H1 (cell line): ENCODE measurements at regions not wholly inside any gene's neighbourhood (a gene's known extent, or its start where the extent isn't known, plus 50 kb on each side); places are given as distances from the start of the nearest gene placed in this dataset.

Experiments used
- CTCF ChIA-PET: fragments of 300-600 bp; sonication (Branson Sonifier 250); formaldehyde crosslinking; loops from one replicate; lab custom pipeline; 2021; ENCODE audit not compliant: partially characterized antibody; lab: Charles Lee
- POLR2A ChIA-PET: fragments of 300-600 bp; sonication (Branson Sonifier 250); formaldehyde crosslinking; loops from one replicate; lab custom pipeline; 2021; ENCODE audit warnings: inconsistent platforms; ENCODE audit not compliant: partially characterized antibody; lab: Charles Lee
- DNase-seq, 2 experiments: peaks; one replicate each; pipeline versions ENCODE4 v3.0.0 to v3.0.0-alpha.2; 2010 to 2022; ENCODE audit warnings: low spot score in 2 of 2, low read depth in 1 of 2, mixed read lengths in 1 of 2
- FAIRE-seq: peaks from 2 replicates; lab custom pipeline; 2011; peaks lifted over from hg19 to GRCh38; lab: Jason Lieb, UNC
- H2AFZ ChIP-seq: 2 replicates; pipeline ENCODE4 v1.8.1; 2012; ENCODE audit warnings: low read length, inconsistent platforms
- H2AK5ac ChIP-seq: 2 replicates; pipeline ENCODE4 v1.6.1; 2013; ENCODE audit warnings: low read depth, low read length
- H2BK120ac ChIP-seq: replicated peaks from 2 replicates; pipeline ENCODE3; 2013; ENCODE audit warnings: low read depth, low read length, inconsistent platforms
- H2BK12ac ChIP-seq: 2 replicates; pipeline ENCODE4 v1.6.1; 2013; ENCODE audit warnings: low read depth, low read length
- H2BK15ac ChIP-seq: 2 replicates; pipeline ENCODE4 v1.6.1; 2013; ENCODE audit warnings: low read length
- H2BK20ac ChIP-seq: 2 replicates; pipeline ENCODE4 v1.6.1; 2013; ENCODE audit warnings: low read length
- H2BK5ac ChIP-seq: 2 replicates; pipeline ENCODE4 v1.6.1; 2013; ENCODE audit warnings: low read depth, low read length
- H3K14ac ChIP-seq: 2 replicates; pipeline ENCODE4 v1.6.1; 2013; ENCODE audit warnings: inconsistent platforms; ENCODE audit not compliant: insufficient read length
- H3K18ac ChIP-seq: 2 replicates; pipeline ENCODE4 v1.6.1; 2013; ENCODE audit warnings: low read length; ENCODE audit errors: extremely low read depth
- H3K23ac ChIP-seq: 2 replicates; pipeline ENCODE4 v1.6.1; 2013; ENCODE audit warnings: inconsistent platforms; ENCODE audit not compliant: insufficient read length
- H3K23me2 ChIP-seq: 2 replicates; pipeline ENCODE4 v1.6.1; 2013; ENCODE audit warnings: low read depth, low read length
- H3K27ac ChIP-seq: 2 replicates; pipeline ENCODE4 v1.6.1; 2011; ENCODE audit warnings: low read depth, low read length, inconsistent platforms
- H3K27me3 ChIP-seq, 4 experiments: replicated peaks in 1 of 4; 1 replicate in 1 of 4; 2 replicates in 3 of 4; pipeline versions ENCODE4 v1.6.1 to v1.8.1; 2011 to 2013; ENCODE audit warnings: low read length in 3 of 4, mild to moderate bottlenecking in 3 of 4, inconsistent platforms in 2 of 4, mixed read lengths in 2 of 4, moderate library complexity in 1 of 4; ENCODE audit not compliant: control insufficient read depth in 3 of 4, insufficient read depth in 3 of 4; ENCODE audit errors: extremely low read depth in 1 of 4
- H3K36me3 ChIP-seq, 4 experiments: 2 replicates each; pipeline versions ENCODE4 v1.6.1 to v1.8.1; 2011 to 2013; ENCODE audit warnings: mild to moderate bottlenecking in 4 of 4, low read length in 3 of 4, moderate library complexity in 2 of 4, control low read depth in 1 of 4, inconsistent platforms in 1 of 4; ENCODE audit not compliant: insufficient read depth in 4 of 4, control insufficient read depth in 2 of 4
- H3K4ac ChIP-seq: replicated peaks from 2 replicates; pipeline ENCODE3; 2013; ENCODE audit warnings: low read length, low read depth, mixed read lengths, inconsistent platforms; ENCODE audit not compliant: insufficient read length
- H3K4me1 ChIP-seq, 4 experiments: replicated peaks in 1 of 4; 1 replicate in 1 of 4; 2 replicates in 3 of 4; pipeline versions ENCODE4 v1.6.1 to v1.8.1; 2011 to 2013; ENCODE audit warnings: low read length in 3 of 4, inconsistent platforms in 2 of 4, mixed read lengths in 1 of 4; ENCODE audit not compliant: insufficient read depth in 4 of 4, control insufficient read depth in 3 of 4
- H3K4me2 ChIP-seq, 2 experiments: 2 replicates each; pipeline versions ENCODE4 v1.6.1 to v1.8.1; 2011 to 2013; ENCODE audit warnings: low read depth in 2 of 2, low read length in 2 of 2, control low read depth in 1 of 2, inconsistent platforms in 1 of 2, mild to moderate bottlenecking in 1 of 2; ENCODE audit not compliant: insufficient read depth in 1 of 2
- H3K4me3 ChIP-seq, 4 experiments: fragments of 200-600, 300-600 bp in 1 of 4; sonication (generic), shearing (Covaris generic), sonication (Bioruptor Twin) in 1 of 4; 2 replicates each; pipeline versions ENCODE4 v1.5.1 to v1.8.1; 2011 to 2016; ENCODE audit warnings: low read length in 4 of 4, low read depth in 3 of 4, control low read depth in 2 of 4, inconsistent platforms in 2 of 4, mild to moderate bottlenecking in 2 of 4, mixed read lengths in 1 of 4, moderate library complexity in 1 of 4; ENCODE audit not compliant: insufficient read depth in 2 of 4; ENCODE audit errors: extremely low read depth in 1 of 4
- H3K56ac ChIP-seq: replicated peaks from 2 replicates; pipeline ENCODE3; 2013; ENCODE audit warnings: low read depth, mild to moderate bottlenecking, mixed read lengths, low read length, inconsistent platforms; ENCODE audit not compliant: insufficient read length
- H3K79me1 ChIP-seq: 2 replicates; pipeline ENCODE4 v1.6.1; 2013; ENCODE audit warnings: low read depth, low read length, control low read depth
- H3K79me2 ChIP-seq, 2 experiments: 2 replicates each; pipeline versions ENCODE4 v1.6.1 to v1.8.1; 2012 to 2013; ENCODE audit warnings: low read length in 2 of 2, mild to moderate bottlenecking in 2 of 2, inconsistent platforms in 1 of 2; ENCODE audit not compliant: insufficient read depth in 2 of 2, control insufficient read depth in 1 of 2
- H3K9ac ChIP-seq, 4 experiments: replicated peaks in 1 of 4; 1 replicate in 1 of 4; 2 replicates in 3 of 4; pipeline versions ENCODE4 v1.6.1 to v1.8.1; 2011 to 2013; ENCODE audit warnings: low read depth in 3 of 4, low read length in 3 of 4, control low read depth in 2 of 4, mild to moderate bottlenecking in 2 of 4, moderate library complexity in 2 of 4, inconsistent platforms in 1 of 4; ENCODE audit errors: extremely low read depth in 1 of 4
- H3K9me3 ChIP-seq, 2 experiments: 2 replicates each; pipeline versions ENCODE4 v1.6.1 to v1.8.1; 2012 to 2013; ENCODE audit warnings: mild to moderate bottlenecking in 2 of 2, moderate library complexity in 2 of 2, control low read depth in 1 of 2, inconsistent platforms in 1 of 2, low read depth in 1 of 2, low read length in 1 of 2, mixed read lengths in 1 of 2; ENCODE audit not compliant: insufficient read depth in 2 of 2
- H4K20me1 ChIP-seq, 2 experiments: replicated peaks in 1 of 2; 2 replicates each; pipeline versions ENCODE3 to v1.8.1; 2011 to 2013; ENCODE audit warnings: inconsistent platforms in 2 of 2, low read length in 2 of 2, mild to moderate bottlenecking in 1 of 2; ENCODE audit not compliant: insufficient read depth in 2 of 2, control insufficient read depth in 1 of 2
- H4K5ac ChIP-seq: 2 replicates; pipeline ENCODE4 v1.6.1; 2013; ENCODE audit warnings: low read length, low read depth, mixed read lengths, inconsistent platforms; ENCODE audit not compliant: insufficient read length
- H4K8ac ChIP-seq: 2 replicates; pipeline ENCODE4 v1.8.0; 2013; ENCODE audit warnings: mild to moderate bottlenecking, moderate library complexity, low read length, inconsistent platforms; ENCODE audit not compliant: insufficient read depth; ENCODE audit errors: extremely low read depth
- H4K91ac ChIP-seq: replicated peaks from 2 replicates; pipeline ENCODE3; 2013; ENCODE audit warnings: low read length, mixed read lengths, inconsistent platforms; ENCODE audit not compliant: insufficient read length
- CHD2 ChIP-seq: IDR thresholded peaks from 2 replicates; pipeline ENCODE4 v1.6.1; 2012; ENCODE audit warnings: low read length, improper control_type of control experiment
- CTBP2 ChIP-seq: IDR thresholded peaks from 2 replicates; pipeline ENCODE4 v1.7.0; 2011; ENCODE audit warnings: borderline replicate concordance, mild to moderate bottlenecking, moderate library complexity, mixed read lengths, low read length; ENCODE audit not compliant: insufficient read depth, insufficient read length
- EZH2 ChIP-seq: fragments of 200-600 bp; sonication (generic); IDR thresholded peaks from 2 replicates; pipeline ENCODE4 v1.7.1; 2012; ENCODE audit warnings: low read depth, mild to moderate bottlenecking, moderate library complexity, low read length, inconsistent platforms; ENCODE audit not compliant: severe bottlenecking
- JUN ChIP-seq: IDR thresholded peaks from 2 replicates; pipeline ENCODE4 v1.6.1; 2011; ENCODE audit warnings: low read depth, mild to moderate bottlenecking, improper control_type of control experiment, low read length
- MAFK ChIP-seq: IDR thresholded peaks from 2 replicates; pipeline ENCODE4 v1.6.1; 2012; ENCODE audit warnings: low read depth, mild to moderate bottlenecking, improper control_type of control experiment, low read length
- SIN3A ChIP-seq, 2 experiments: IDR thresholded peaks in 1 of 2; conservative IDR thresholded peaks in 1 of 2; 2 replicates each; pipeline ENCODE4 v1.6.1; 2011 to 2012; ENCODE audit warnings: low read length in 2 of 2, improper control_type of control experiment in 1 of 2, low read depth in 1 of 2, mild to moderate bottlenecking in 1 of 2
- WGBS, 2 experiments: shearing (Covaris generic) in 1 of 2; methylation state at CpG; one replicate each; pipeline versions ENCODE4 v1.1.6 to v1.1.7; 2013 to 2015; ENCODE audit warnings: low lambda C conversion rate in 2 of 2, mixed read lengths in 2 of 2, inconsistent platforms in 1 of 2, low coverage in 1 of 2, missing lambda C conversion rate in 1 of 2; ENCODE audit not compliant: insufficient replicate concordance in 2 of 2, insufficient coverage in 1 of 2, insufficient read length in 1 of 2; ENCODE audit errors: extremely low coverage in 1 of 2, missing lambda C conversion rate in 1 of 2; 5-methylcytosine and 5-hydroxymethylcytosine counted together
- TF ChIP-seq, protein P1 (sequence below): IDR thresholded peaks from 2 replicates; pipeline ENCODE4 v1.6.1; 2011; ENCODE audit warnings: low read length, improper control_type of control experiment
- TF ChIP-seq, protein P2 (sequence below), 3 experiments: IDR thresholded peaks; 1 replicate in 2 of 3; 2 replicates in 1 of 3; pipeline versions ENCODE4 v1.5.1 to v1.6.1; 2011; ENCODE audit warnings: low read length in 3 of 3, mild to moderate bottlenecking in 3 of 3, inconsistent platforms in 2 of 3, low read depth in 1 of 3, moderate library complexity in 1 of 3; ENCODE audit not compliant: insufficient read depth in 1 of 3; ENCODE audit errors: control extremely low read depth in 1 of 3

DNA sequence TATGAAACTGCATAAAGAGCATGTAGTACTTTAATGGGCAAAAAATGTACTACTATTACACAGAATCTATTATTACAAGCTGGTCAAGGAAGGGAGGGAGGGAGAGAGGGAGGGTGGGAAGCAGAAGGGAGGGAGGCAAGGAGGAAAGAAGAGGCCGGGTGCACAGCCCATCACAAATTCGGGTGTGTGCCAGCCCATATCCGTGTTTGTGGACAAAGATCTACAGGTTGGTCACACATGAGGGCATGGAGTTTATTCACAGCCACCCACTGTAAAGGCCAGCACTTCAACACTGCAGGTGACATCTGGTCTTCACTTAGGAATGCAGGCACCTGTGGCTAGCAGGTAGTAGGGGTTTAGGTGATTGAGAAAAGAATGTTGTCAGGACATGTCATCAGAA lies 352.5 kb upstream of the NBEA start:
- H4K8ac ChIP-seq, result no peak overlapping the region
- H3K9me3 ChIP-seq, result no peaks in the 10 kb centered on the region
- H3K79me2 ChIP-seq, result no peaks in the 10 kb centered on the region
- no peaks in the 10 kb centered on the region for H4K20me1 ChIP-seq
- H3K18ac ChIP-seq, result no peak overlapping the region
- H3K14ac ChIP-seq, result no peak overlapping the region
- H2BK12ac ChIP-seq, result no peak overlapping the region
- no peak for TF ChIP-seq MAFK
- no peak for TF ChIP-seq CTBP2
- TF ChIP-seq, protein P1, sequence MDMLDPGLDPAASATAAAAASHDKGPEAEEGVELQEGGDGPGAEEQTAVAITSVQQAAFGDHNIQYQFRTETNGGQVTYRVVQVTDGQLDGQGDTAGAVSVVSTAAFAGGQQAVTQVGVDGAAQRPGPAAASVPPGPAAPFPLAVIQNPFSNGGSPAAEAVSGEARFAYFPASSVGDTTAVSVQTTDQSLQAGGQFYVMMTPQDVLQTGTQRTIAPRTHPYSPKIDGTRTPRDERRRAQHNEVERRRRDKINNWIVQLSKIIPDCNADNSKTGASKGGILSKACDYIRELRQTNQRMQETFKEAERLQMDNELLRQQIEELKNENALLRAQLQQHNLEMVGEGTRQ, result no peak
- TF ChIP-seq, protein P2, sequence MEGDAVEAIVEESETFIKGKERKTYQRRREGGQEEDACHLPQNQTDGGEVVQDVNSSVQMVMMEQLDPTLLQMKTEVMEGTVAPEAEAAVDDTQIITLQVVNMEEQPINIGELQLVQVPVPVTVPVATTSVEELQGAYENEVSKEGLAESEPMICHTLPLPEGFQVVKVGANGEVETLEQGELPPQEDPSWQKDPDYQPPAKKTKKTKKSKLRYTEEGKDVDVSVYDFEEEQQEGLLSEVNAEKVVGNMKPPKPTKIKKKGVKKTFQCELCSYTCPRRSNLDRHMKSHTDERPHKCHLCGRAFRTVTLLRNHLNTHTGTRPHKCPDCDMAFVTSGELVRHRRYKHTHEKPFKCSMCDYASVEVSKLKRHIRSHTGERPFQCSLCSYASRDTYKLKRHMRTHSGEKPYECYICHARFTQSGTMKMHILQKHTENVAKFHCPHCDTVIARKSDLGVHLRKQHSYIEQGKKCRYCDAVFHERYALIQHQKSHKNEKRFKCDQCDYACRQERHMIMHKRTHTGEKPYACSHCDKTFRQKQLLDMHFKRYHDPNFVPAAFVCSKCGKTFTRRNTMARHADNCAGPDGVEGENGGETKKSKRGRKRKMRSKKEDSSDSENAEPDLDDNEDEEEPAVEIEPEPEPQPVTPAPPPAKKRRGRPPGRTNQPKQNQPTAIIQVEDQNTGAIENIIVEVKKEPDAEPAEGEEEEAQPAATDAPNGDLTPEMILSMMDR (IDR thresholded peaks at IDR 0.05; ENCODE audit: control extremely low read depth in 1 of 3, insufficient read depth in 1 of 3, low read depth in 1 of 3, low read length in 3 of 3), result no peak
- TF ChIP-seq JUN, result no peak
- TF ChIP-seq SIN3A (conservative IDR thresholded peaks at IDR 0.05 in 1 of 2, IDR thresholded peaks at IDR 0.05 in 1 of 2; ENCODE audit: low read depth in 1 of 2, low read length in 2 of 2), result no peak
- TF ChIP-seq EZH2, result no peak
- TF ChIP-seq CHD2, result no peak
- H3K4ac ChIP-seq, result no peak overlapping the region
- FAIRE-seq, result no peak
- POLR2A ChIA-PET, result no interaction called here
- no peak overlapping the region for H2BK120ac ChIP-seq
- H4K91ac ChIP-seq, result no peak overlapping the region
- H2BK20ac ChIP-seq, result no peak overlapping the region
- H3K56ac ChIP-seq, result no peak overlapping the region
- H2BK15ac ChIP-seq, result no peak overlapping the region
- CTCF ChIA-PET, result interaction anchor here (1.6 kb wide), 1 partner anchor 14 kb away, joined by 4 read pairs; no protein-coding TSS in a partner anchor
- no peak overlapping the region for H2AFZ ChIP-seq
- H4K5ac ChIP-seq, result no peak overlapping the region
- H3K36me3 ChIP-seq, result no peaks in the 10 kb centered on the region
- H3K4me3 ChIP-seq, result no peak overlapping the region
- H2BK5ac ChIP-seq, result no peak overlapping the region
- H3K27me3 ChIP-seq, result no peaks in the 10 kb centered on the region
- no peaks in the 10 kb centered on the region for H3K23me2 ChIP-seq
- H3K27ac ChIP-seq, result no peak overlapping the region
- 90% methylated on average over 2 of the region's 3 CpGs; no CpG with 5 or more reads in 1 of the 2 experiments for WGBS, 2 experiments
- peaks cover 0 to 9% (median 1%) of the 10 kb centered on the region in 4 experiments; a peak in 1 of 7 replicates for H3K4me1 ChIP-seq
- H3K79me1 ChIP-seq, result no peaks in the 10 kb centered on the region
- H3K23ac ChIP-seq, result no peak overlapping the region
- H2AK5ac ChIP-seq, result no peak overlapping the region
- no peak for DNase-seq
- no peak overlapping the region for H3K9ac ChIP-seq
- H3K4me2 ChIP-seq, result no peak overlapping the region
